Fibroblast of mammary gland (primary cell): ENCODE measurements at regions not wholly inside any gene's neighbourhood (a gene's known extent, or its start where the extent isn't known, plus 50 kb on each side); places are given as distances from the start of the nearest gene placed in this dataset.

Experiments
- DNase-seq: peaks from one replicate; pipeline ENCODE4 v3.0.0-alpha.2; 2010; ENCODE audit warnings: low read depth
- H3K4me3 ChIP-seq: 2 replicates; pipeline ENCODE4 v1.5.1; 2011; ENCODE audit warnings: low read depth, mild to moderate bottlenecking, low read length, moderate library complexity; ENCODE audit not compliant: control insufficient read depth
- TF ChIP-seq, protein P1 (sequence below): conservative IDR thresholded peaks from 2 replicates; pipeline ENCODE4 v1.5.1; 2011; ENCODE audit warnings: low read depth, low read length, inconsistent platforms; ENCODE audit not compliant: control insufficient read depth, insufficient read depth

DNA sequence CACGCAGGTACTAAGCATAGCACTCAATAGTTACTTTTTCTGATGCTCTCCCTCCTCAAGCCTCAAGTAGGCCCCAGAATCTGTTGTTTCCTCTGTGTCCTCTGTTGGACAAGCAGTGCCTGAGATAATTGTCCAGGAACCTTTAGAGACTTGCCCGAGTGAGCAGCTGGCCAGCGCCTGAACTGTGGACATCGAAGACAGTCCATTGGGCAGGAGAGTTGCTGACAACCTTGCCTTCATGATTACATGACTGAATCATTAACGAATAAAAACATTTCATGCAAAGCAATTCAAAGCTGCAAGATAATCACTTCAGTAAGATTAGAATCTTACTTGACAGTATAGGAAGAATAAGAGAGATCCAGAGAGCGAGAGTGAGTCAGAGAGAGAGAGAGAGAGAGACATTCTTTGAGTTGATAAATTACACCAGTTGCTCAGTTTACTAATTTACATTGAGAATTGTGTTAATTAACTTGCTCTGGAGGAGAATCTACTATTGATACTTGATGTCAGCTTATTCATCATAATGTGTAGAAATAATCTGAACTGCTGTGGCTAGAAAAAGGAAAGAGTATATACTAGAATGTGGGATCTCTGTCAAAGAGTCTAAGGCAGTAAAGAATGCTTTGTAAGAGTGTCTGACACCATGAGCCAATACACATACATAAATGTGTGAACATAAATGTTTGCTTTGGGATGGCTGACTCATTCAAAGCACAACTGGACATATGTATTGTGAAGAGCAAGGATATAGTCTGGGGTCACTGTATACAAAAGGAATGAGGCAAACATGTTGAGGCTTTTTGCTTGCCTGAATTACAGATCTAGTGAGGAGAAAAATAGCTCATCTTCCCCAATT lies 216.0 kb downstream of the ZNF326 start:
- DNase-seq = no peak
- TF ChIP-seq, protein P1, sequence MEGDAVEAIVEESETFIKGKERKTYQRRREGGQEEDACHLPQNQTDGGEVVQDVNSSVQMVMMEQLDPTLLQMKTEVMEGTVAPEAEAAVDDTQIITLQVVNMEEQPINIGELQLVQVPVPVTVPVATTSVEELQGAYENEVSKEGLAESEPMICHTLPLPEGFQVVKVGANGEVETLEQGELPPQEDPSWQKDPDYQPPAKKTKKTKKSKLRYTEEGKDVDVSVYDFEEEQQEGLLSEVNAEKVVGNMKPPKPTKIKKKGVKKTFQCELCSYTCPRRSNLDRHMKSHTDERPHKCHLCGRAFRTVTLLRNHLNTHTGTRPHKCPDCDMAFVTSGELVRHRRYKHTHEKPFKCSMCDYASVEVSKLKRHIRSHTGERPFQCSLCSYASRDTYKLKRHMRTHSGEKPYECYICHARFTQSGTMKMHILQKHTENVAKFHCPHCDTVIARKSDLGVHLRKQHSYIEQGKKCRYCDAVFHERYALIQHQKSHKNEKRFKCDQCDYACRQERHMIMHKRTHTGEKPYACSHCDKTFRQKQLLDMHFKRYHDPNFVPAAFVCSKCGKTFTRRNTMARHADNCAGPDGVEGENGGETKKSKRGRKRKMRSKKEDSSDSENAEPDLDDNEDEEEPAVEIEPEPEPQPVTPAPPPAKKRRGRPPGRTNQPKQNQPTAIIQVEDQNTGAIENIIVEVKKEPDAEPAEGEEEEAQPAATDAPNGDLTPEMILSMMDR = no peak
- no peak overlapping the region for H3K4me3 ChIP-seq

DNA sequence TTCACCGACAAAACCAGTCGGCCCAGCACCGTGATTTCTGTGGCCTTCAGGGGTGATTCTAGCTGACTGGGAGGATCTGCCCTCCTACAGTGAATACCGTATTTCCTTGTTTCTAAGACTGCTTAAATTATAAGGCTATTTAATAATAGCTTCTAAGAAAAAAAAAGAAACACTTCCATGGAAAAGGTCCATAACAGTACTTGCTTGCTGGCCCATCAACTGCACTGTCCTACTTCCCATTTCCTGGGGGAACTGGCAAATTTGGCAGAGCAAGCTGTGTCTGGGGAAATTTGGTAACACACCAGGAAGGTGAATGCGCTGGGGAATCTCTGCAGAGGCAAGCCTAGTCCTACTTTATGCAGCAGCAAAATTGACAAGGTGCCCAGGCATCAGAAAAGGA lies 214.0 kb downstream of the ZNF326 start:
- TF ChIP-seq, protein P1 = no peak
- H3K4me3 ChIP-seq = no peak overlapping the region
- DNase-seq = no peak

DNA sequence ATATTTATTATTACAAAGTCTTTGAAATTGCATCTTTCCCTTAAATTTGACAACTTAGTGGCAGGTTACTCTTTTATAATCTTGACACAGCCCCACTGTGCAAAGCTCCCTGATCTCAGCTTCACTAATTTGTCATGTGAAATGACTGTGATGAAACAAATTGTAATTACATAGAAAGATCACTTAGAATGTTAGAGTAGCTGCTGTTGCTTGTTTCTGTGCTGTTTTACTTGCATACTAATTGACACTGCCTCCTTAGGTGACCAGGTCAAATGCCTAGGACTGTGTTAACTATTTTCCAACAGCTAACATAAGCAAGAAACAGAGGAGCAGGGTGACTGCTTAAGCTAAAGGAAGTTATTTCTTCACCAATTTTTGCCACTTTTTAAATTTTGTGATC lies 211.3 kb downstream of the ZNF326 start:
- no peak for DNase-seq
- no peak overlapping the region for H3K4me3 ChIP-seq
- TF ChIP-seq, protein P1 = no peak

DNA sequence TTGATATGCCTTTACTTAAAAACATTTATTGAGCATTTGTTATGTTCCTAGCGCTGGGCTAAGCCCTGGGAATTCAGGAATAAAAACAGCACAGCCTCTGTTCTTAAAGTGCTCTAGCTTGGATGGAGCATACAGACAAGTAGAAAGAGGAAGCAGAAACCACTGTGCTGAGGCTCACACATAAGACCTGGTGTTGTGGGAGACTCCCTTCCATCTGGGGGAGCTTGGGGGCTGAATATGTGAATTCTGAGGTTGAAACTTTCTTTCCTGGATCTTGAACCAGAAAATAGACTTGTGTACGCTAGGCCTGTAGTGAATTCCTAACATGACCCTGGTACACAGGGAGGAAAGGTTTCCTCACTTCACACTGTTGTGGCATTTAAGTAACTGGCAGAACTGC lies 209.9 kb downstream of the ZNF326 start:
- TF ChIP-seq, protein P1 = no peak
- H3K4me3 ChIP-seq = no peak overlapping the region
- DNase-seq = no peak

DNA sequence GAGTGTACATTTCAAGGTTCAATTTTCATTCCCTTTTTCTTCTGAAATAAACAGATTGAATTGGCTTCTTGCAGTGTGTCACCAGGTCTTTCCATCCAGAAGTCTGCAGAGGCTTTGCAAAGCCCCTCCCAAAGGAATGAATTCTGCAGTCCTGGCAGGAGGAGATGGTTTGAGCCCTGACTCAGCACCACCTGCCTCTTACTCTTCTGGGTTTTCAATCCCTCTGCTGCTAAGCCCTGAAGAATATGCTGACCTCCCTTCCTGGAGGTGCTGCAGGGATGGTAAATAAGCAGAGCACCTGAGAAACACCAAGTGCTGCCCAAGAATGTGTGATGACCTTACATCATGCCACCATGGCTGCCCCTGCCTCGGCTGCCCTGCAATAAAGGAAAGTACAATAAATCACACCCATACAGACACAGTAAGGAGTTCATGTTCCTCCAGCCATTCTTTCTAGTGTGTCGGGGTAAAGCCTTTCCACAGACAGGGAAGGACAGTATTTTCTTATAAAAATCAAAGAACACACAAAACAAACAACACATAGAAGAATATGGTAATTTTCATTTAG lies 209.2 kb downstream of the ZNF326 start:
- TF ChIP-seq, protein P1 = no peak
- H3K4me3 ChIP-seq = no peak overlapping the region
- DNase-seq = no peak

DNA sequence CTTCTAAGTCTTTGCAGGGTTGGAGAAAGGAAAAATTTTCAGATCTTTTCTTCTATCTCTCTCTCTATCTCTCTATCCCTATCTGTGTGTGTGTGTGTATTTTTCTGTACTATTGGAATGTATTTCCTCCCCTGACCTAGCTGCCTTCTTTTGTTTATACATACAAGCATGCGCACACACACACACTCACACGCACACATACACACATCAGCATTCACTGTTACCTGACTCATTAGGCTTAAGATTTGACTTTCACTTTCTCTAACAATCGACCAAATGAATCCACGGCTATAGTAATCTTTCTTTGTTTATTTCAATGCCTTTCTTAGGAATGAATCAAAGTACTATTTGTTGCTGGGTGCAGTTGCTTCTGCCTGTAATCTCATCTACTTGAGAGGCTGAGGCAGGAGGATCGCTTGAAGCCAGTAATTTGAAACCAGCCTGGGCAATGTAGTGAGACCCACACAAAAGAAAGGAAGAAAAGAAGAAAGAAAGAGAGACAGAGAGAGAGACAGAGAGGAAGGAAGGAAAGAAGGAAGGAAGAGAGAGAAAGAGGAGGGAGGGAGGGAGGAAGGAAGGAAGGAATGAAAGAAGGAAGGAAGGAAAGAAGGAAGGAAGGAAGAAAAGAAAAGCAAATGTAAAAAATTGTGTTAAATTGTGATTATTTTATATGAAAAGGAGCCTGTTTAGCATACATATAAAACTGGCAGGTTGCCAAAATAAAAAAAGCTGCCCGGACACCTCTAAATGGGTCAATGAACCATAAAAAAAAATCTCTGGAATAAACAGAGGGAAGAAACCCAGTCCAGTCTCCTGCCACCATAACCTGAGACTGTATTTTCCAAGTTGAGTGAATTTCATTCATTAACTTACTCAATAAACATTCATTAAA lies 206.8 kb downstream of the ZNF326 start:
- H3K4me3 ChIP-seq = no peak overlapping the region
- TF ChIP-seq, protein P1 = no peak
- DNase-seq = peak; percentile 1
